K562 (cell line): ENCODE measurements at regions not wholly inside any gene's neighbourhood (a gene's known extent, or its start where the extent isn't known, plus 50 kb on each side); places are given as distances from the start of the nearest gene placed in this dataset.

Experiments
- BRCA1 ChIP-seq, 2 experiments: fragments of 450-650 bp in 1 of 2; sonication (generic) in 1 of 2; formaldehyde crosslinking in 1 of 2; IDR thresholded peaks; 2 replicates each; pipeline versions ENCODE4 v1.5.0 to v1.6.1; 2017 to 2020; ENCODE audit warnings: mild to moderate bottlenecking in 1 of 2, missing genetic modification reagents in 1 of 2
- MYBL2 ChIP-seq, 2 experiments: fragments of 450-650 bp in 1 of 2; sonication (generic) in 1 of 2; formaldehyde crosslinking in 1 of 2; IDR thresholded peaks; 2 replicates each; pipeline versions ENCODE4 v1.6.1 to v1.8.1; 2017 to 2022; ENCODE audit warnings: borderline replicate concordance in 1 of 2, inconsistent platforms in 1 of 2, low read depth in 1 of 2, mild to moderate bottlenecking in 1 of 2, missing genetic modification reagents in 1 of 2, moderate library complexity in 1 of 2
- NONO ChIP-seq, 2 experiments: fragments of 200-400 bp in 1 of 2; fragments of 450-650 bp in 1 of 2; formaldehyde crosslinking in 1 of 2; IDR thresholded peaks; 2 replicates each; pipeline ENCODE4 v1.6.1; 2017; ENCODE audit warnings: low read depth in 2 of 2, mild to moderate bottlenecking in 2 of 2, moderate library complexity in 2 of 2, low read length in 1 of 2
- RBBP5 ChIP-seq: fragments of 200-600 bp; sonication (generic); IDR thresholded peaks from 2 replicates; pipeline ENCODE4 v1.6.1; 2012; ENCODE audit warnings: borderline replicate concordance, mild to moderate bottlenecking, low read length, control low read depth, inconsistent platforms; ENCODE audit not compliant: insufficient read depth, poor library complexity, severe bottlenecking
- RBM22 ChIP-seq: fragments of 200-400 bp; formaldehyde crosslinking; IDR thresholded peaks from 2 replicates; pipeline ENCODE4 v1.6.1; 2018; ENCODE audit warnings: low read length, low read depth; ENCODE audit not compliant: poor library complexity, severe bottlenecking
- ZNF165 ChIP-seq: fragments of 250-450 bp; sonication (Bioruptor Pico); IDR thresholded peaks from 2 replicates; pipeline ENCODE4 v1.4.0; 2020; ENCODE audit warnings: borderline replicate concordance
- TF ChIP-seq, protein P1 (sequence below): sonication (generic); formaldehyde crosslinking; IDR thresholded peaks from 2 replicates; pipeline ENCODE4 v1.8.0; 2022; ENCODE audit warnings: mild to moderate bottlenecking, low read depth, missing genetic modification reagents
- TF ChIP-seq, protein P2 (sequence below): sonication (generic); formaldehyde crosslinking; IDR thresholded peaks from 2 replicates; pipeline ENCODE4 v1.9.0; 2022; ENCODE audit warnings: mild to moderate bottlenecking, missing genetic modification reagents

DNA sequence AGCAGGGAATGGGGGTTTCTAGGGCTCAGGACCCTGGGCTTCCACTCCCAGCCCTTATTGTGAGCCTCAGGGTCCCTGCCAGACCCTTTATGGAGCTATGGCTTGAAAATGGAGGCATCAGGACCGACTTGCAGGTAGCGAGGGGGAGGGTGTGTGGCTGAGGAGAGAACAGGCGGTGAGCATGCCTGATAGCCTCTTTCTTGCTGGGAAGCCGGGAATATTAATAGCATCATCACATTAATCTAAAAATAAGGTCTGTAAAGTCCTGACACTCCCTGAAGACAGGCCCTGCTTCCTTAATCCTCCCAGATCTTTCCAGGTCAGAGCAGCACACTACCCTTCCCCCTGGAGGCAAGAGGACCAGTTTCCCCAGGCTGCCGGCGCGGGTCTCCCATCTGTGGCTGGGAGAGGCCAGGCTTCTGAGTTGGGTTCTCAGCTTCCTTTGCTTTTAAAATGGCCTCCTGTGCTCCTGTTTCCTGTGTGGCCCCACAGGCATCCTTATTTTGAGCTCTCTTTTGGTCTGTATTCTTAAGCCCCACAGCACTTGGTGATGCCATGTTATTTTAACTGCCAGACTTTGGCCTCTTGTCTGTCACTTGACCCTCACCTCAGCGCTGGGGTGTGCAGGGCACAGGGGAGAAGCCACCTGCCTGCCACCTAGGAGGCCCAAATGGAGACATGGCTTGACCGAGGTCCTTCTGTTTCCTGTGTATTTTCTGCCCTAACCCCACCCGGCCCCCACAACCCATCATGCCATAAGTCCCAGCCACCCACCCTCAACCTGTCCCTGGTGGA lies 185.0 kb upstream of the TOPAZ1 start (continued):
- TF ChIP-seq RBM22 = no peak
- no peak for TF ChIP-seq MYBL2 (IDR thresholded peaks at IDR 0.05; ENCODE audit: low read depth)
- TF ChIP-seq MYBL2 (CRISPR knock-in tag; IDR thresholded peaks at IDR 0.05; ENCODE audit: borderline replicate concordance) = no peak
- no peak for TF ChIP-seq RBBP5
- TF ChIP-seq, protein P1, sequence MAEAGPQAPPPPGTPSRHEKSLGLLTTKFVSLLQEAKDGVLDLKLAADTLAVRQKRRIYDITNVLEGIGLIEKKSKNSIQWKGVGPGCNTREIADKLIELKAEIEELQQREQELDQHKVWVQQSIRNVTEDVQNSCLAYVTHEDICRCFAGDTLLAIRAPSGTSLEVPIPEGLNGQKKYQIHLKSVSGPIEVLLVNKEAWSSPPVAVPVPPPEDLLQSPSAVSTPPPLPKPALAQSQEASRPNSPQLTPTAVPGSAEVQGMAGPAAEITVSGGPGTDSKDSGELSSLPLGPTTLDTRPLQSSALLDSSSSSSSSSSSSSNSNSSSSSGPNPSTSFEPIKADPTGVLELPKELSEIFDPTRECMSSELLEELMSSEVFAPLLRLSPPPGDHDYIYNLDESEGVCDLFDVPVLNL (CRISPR knock-in tag) = no peak
- no peak for TF ChIP-seq NONO (IDR thresholded peaks at IDR 0.05; ENCODE audit: low read depth in 2 of 2, low read length in 1 of 2)
- TF ChIP-seq ZNF165 (CRISPR knock-in tag) = no peak
- TF ChIP-seq, protein P2, sequence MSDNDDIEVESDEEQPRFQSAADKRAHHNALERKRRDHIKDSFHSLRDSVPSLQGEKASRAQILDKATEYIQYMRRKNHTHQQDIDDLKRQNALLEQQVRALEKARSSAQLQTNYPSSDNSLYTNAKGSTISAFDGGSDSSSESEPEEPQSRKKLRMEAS (CRISPR knock-in tag) = no peak
- TF ChIP-seq BRCA1 (IDR thresholded peaks at IDR 0.05) = no peak
- TF ChIP-seq BRCA1 (CRISPR knock-in tag; IDR thresholded peaks at IDR 0.05) = no peak
